Spleen (tissue), 7 donors: ENCODE measurements at regions not wholly inside any gene's neighbourhood (a gene's known extent, or its start where the extent isn't known, plus 50 kb on each side); places are given as distances from the start of the nearest gene placed in this dataset.

Source experiments
- CTCF ChIP-seq, 11 experiments: fragments of 200-600 bp in 7 of 11; fragments of 450-650 bp in 4 of 11; sonication (generic) in 4 of 11; IDR thresholded peaks in 8 of 11; conservative IDR thresholded peaks in 3 of 11; 1 replicate in 7 of 11; 2 replicates in 4 of 11; pipeline versions ENCODE4 v1.4.0 to v1.8.0; 2016 to 2021; ENCODE audit warnings: antibody characterized with exemption in 11 of 11, inconsistent platforms in 4 of 11, mild to moderate bottlenecking in 1 of 11
- POLR2A ChIP-seq, 3 donors: fragments of 450-650 bp; IDR thresholded peaks; one replicate each; pipeline ENCODE4 v1.5.1; 2017; ENCODE audit warnings: antibody characterized with exemption in 3 of 3, mild to moderate bottlenecking in 1 of 3
- POLR2AphosphoS5 ChIP-seq, 3 donors: sonication (generic); formaldehyde crosslinking; IDR thresholded peaks; one replicate each; pipeline ENCODE4 v1.5.1; 2017; ENCODE audit warnings: antibody characterized with exemption in 3 of 3
- donor health status: DM: no; HTN: no; CAD: no; lungs with moderate emphysema.
- donor health status: DM: no; HTN: no; CAD: no.
- donor health status: DM: no; HTN: no; CAD: no.

- no peak for TF ChIP-seq POLR2A (IDR thresholded peaks at IDR 0.05)
- no peak for TF ChIP-seq CTCF (IDR thresholded peaks at IDR 0.05 in 8 of 11, conservative IDR thresholded peaks at IDR 0.05 in 3 of 11)
- no peak for TF ChIP-seq POLR2AphosphoS5 (IDR thresholded peaks at IDR 0.05)
Measured at GRCh38 chr2:217120429-217120828, 260.6 kb upstream of the TNP1 start.
